ENCODE measurements at regions not wholly inside any gene's neighbourhood (a gene's known extent, or its start where the extent isn't known, plus 50 kb on each side); places are given as distances from the start of the nearest gene placed in this dataset.
"Not testable (repeated sequence)": the region's sequence is repeated elsewhere in the genome, so short reads cannot be mapped to it uniquely, and the experiment has no call there.

GRCh38 chr21:18567770-18568169 lies 164.2 kb upstream of the TMPRSS15 start:
- peak; percentile 27 for TF ChIP-seq CTCF (conservative IDR thresholded peaks at IDR 0.05)
- not testable (repeated sequence) for TF ChIP-seq ZFX (IDR thresholded peaks at IDR 0.05)
